ENCODE measurements at regions not wholly inside any gene's neighbourhood (a gene's known extent, or its start where the extent isn't known, plus 50 kb on each side); places are given as distances from the start of the nearest gene placed in this dataset.

DNA sequence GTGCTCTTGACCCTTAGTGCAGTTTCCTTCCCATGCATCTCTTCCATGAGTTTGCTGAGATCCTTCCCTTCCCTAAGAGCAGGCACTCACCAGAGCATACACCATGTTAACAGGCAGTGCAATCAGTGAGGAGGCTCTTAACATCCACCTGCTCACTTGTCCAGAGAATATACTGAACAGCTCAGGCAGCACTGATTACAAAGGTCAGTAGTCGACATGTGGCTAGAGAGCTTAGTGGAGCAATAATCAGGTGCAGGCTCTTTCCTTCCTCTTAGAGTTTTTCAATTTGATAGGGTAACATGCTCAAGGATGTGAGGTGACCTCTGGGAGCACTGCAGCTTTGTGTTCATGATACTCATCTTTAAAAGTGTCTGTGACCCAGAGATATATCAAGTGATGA, 144.1 kb upstream of the SETBP1 start:
- TF ChIP-seq, protein P1, sequence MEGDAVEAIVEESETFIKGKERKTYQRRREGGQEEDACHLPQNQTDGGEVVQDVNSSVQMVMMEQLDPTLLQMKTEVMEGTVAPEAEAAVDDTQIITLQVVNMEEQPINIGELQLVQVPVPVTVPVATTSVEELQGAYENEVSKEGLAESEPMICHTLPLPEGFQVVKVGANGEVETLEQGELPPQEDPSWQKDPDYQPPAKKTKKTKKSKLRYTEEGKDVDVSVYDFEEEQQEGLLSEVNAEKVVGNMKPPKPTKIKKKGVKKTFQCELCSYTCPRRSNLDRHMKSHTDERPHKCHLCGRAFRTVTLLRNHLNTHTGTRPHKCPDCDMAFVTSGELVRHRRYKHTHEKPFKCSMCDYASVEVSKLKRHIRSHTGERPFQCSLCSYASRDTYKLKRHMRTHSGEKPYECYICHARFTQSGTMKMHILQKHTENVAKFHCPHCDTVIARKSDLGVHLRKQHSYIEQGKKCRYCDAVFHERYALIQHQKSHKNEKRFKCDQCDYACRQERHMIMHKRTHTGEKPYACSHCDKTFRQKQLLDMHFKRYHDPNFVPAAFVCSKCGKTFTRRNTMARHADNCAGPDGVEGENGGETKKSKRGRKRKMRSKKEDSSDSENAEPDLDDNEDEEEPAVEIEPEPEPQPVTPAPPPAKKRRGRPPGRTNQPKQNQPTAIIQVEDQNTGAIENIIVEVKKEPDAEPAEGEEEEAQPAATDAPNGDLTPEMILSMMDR (IDR thresholded peaks at IDR 0.05), result no peak
- Histone ChIP-seq H3K27me3 (no peaks in the 10 kb centered on the region), H3K36me3 (no peaks in the 10 kb centered on the region), H3K9me3 (no peaks in the 10 kb centered on the region), H3K4me3 (no peak overlapping the region), H3K4me1 (no peaks in the 10 kb centered on the region), H3K27ac (no peak overlapping the region)
- DNase-seq (ENCODE audit: low spot score), result no peak

DNA sequence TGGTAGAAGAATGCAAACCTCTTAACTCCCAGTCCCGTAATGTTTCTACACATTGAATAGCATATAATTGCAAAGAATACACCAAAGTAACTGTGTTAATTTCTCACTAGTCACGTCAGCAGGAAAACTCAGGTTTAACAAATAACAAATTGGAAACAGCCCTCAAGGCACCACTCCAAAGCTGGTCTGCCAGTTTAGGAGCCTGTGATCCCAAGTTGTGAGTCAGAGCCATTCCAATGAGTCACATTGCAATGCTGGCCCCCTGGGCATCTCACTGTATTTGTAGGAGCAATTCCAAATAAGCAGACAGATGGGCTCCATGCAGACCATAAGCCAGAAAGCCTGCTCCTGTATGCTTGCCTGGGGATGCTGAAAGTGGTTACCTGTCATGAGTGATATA, 143.2 kb upstream of the SETBP1 start:
- Histone ChIP-seq H3K27ac (no peak overlapping the region), H3K9me3 (no peaks in the 10 kb centered on the region), H3K27me3 (no peaks in the 10 kb centered on the region), H3K36me3 (no peaks in the 10 kb centered on the region), H3K4me3 (no peak overlapping the region), H3K4me1 (no peaks in the 10 kb centered on the region)
- no peak for DNase-seq (ENCODE audit: low spot score)
- TF ChIP-seq, protein P1 (IDR thresholded peaks at IDR 0.05), result no peak

DNA sequence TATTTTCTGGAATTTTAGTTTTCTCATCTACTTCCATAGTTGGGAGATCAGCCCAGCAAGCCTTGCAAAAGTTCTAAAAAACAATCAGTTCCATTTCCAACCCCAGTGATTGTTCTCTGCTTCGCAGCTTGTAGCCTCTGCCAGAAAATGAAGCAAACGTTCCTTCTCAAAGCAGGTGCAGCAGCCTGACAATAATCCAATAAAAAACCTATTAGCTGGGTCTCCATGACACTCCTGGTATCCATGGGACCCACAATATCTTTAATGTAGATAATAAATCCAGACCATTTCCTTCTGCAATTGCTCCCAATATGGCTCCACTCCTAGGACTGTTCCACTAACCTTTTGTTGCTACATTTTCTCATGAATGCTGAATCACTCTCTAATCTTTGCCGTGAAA, 140.8 kb upstream of the SETBP1 start:
- Histone ChIP-seq H3K9me3 (no peaks in the 10 kb centered on the region), H3K4me1 (no peaks in the 10 kb centered on the region), H3K27me3 (no peaks in the 10 kb centered on the region), H3K36me3 (no peaks in the 10 kb centered on the region), H3K27ac (no peak overlapping the region), H3K4me3 (no peak overlapping the region)
- no peak for DNase-seq (ENCODE audit: low spot score)
- TF ChIP-seq, protein P1 (IDR thresholded peaks at IDR 0.05), result no peak

DNA sequence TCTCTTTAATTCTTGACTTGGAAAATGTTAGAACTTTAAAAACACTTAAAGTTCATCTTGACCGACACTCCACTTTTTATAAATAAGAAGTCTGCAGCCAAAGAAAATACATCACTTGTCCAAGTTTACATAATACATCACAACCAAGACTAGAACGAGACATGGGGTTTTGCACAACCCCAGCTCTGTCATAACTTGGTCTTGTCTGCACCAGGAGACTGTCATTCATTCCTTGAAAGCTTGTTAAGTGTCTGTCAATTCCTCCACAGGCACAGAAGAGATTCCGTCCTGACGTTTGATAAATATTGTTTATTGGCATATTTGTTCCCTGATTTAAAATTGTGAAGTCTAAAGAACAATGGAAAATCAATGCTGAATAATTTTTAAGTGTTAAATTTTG, 139.5 kb upstream of the SETBP1 start:
- no peaks in the 10 kb centered on the region for H3K4me1 ChIP-seq
- DNase-seq (ENCODE audit: low spot score), result no peak
- no peak overlapping the region for H3K4me3 ChIP-seq

DNA sequence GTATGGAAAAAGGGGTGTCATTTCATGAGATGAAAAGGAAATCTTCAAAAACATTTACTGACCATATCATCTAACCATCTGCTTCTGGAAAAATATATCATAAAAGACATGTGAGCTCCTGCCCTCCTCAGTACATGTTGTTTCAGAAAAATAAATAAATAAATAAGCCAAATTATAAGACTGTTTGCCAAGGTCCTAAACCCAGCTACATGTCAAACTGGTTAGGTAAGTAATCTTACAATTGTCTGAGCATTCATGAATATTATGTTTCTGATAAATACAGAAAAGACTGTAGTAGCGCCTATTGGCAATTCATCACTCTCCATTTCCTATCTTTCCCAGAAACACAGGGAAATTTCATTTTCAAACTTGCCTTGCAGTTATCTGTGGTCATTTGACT, 138.9 kb upstream of the SETBP1 start:
- TF ChIP-seq, protein P1 (IDR thresholded peaks at IDR 0.05), result no peak
- H3K27me3 ChIP-seq, result no peaks in the 10 kb centered on the region
- no peak overlapping the region for H3K4me3 ChIP-seq
- DNase-seq (ENCODE audit: low spot score), result no peak
- H3K27ac ChIP-seq, result no peak overlapping the region
- no peaks in the 10 kb centered on the region for H3K9me3 ChIP-seq
- no peaks in the 10 kb centered on the region for H3K36me3 ChIP-seq
- H3K4me1 ChIP-seq, result no peaks in the 10 kb centered on the region

More for the DNA sequence above, 139.5 kb upstream of the SETBP1 start:
- Histone ChIP-seq H3K27me3 (no peaks in the 10 kb centered on the region), H3K9me3 (no peaks in the 10 kb centered on the region), H3K27ac (no peak overlapping the region), H3K36me3 (no peaks in the 10 kb centered on the region)
- TF ChIP-seq, protein P1 (IDR thresholded peaks at IDR 0.05), result no peak

DNA sequence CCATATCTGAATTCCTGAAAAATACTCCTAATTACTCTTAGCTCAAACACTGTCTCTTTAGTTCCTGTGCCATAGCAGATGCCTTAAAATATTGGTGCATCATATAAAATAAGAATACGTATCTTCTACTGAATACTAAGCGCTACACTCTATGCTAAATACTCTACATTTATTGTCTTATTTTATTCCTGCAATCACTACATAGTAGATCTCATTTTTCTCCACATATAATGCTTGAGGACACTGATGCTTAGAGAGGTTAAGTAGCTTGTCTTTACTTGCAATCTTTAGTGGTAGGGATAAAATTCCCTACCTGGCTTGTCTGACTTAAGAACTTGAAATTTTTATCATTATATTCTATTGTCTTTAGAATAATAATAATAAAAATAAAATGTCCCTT, 137.3 kb upstream of the SETBP1 start:
- TF ChIP-seq, protein P1 (IDR thresholded peaks at IDR 0.05), result no peak
- H3K4me3 ChIP-seq, result no peak overlapping the region
- DNase-seq (ENCODE audit: low spot score), result no peak
- H3K36me3 ChIP-seq, result no peaks in the 10 kb centered on the region
- H3K27me3 ChIP-seq, result no peaks in the 10 kb centered on the region
- no peak overlapping the region for H3K27ac ChIP-seq
- no peaks in the 10 kb centered on the region for H3K4me1 ChIP-seq
- H3K9me3 ChIP-seq, result no peaks in the 10 kb centered on the region

Measured in right atrium auricular region (tissue), 2 donors.